ENCODE measurements at regions not wholly inside any gene's neighbourhood (a gene's known extent, or its start where the extent isn't known, plus 50 kb on each side); places are given as distances from the start of the nearest gene placed in this dataset.

DNA sequence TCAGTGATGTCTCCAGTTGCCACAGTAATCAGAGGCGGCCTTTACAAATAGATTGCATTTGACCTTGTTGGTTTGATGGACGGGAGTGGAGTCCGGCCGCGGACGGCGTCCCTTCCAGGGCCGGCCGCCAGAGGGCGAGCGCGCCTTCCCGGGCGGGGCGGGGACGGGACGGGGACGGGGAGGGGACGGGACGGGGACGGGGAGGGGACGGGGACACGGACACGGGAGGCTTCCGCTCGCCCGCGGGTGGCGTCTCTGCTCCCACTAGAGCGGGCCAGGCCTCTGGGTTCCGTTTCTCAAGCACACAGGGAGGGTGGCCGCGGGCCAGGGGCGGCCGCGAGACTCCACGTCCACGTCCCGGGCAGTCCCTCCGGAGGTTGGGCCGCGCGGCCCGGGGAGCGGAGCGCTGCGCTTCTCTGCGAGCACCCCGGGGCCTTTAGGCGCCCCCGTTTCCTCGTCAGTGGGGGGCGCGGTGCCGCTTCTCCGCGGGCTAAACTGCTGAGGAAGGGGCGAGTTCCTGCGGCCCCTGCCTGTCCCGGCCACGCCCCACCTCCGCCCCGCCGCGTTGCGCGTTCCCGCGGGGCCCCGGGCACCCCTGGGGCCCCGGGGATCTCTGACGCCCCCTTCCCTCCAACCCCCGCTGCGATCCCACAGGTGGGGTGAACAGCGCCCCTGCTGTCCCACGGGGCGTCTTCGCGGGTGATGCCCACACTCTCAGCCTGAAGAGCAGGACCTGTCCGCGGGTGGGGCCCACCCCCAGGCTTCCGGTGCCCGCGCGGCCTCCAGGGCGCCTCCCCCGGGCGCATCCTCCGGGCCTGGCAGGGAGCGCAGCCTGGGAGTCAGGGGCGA, 84.2 kb upstream of the MKI67 start:
- Mint-ChIP-seq H3K4me1 (ENCODE audit: unreplicated experiment) (peaks cover 13% of the 10 kb centered on the region), H3K9me3 (no peaks in the 10 kb centered on the region), H3K27ac (no peak overlapping the region), H3K36me3 (no peaks in the 10 kb centered on the region), H3K27me3 (peaks cover 44% of the 10 kb centered on the region), H3K4me3 (peak overlapping the region; percentile 61)
- TF ChIP-seq, protein P1, sequence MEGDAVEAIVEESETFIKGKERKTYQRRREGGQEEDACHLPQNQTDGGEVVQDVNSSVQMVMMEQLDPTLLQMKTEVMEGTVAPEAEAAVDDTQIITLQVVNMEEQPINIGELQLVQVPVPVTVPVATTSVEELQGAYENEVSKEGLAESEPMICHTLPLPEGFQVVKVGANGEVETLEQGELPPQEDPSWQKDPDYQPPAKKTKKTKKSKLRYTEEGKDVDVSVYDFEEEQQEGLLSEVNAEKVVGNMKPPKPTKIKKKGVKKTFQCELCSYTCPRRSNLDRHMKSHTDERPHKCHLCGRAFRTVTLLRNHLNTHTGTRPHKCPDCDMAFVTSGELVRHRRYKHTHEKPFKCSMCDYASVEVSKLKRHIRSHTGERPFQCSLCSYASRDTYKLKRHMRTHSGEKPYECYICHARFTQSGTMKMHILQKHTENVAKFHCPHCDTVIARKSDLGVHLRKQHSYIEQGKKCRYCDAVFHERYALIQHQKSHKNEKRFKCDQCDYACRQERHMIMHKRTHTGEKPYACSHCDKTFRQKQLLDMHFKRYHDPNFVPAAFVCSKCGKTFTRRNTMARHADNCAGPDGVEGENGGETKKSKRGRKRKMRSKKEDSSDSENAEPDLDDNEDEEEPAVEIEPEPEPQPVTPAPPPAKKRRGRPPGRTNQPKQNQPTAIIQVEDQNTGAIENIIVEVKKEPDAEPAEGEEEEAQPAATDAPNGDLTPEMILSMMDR (conservative IDR thresholded peaks at IDR 0.05): peak; percentile 88
- peak; percentile 81 for DNase-seq (ENCODE audit: extremely low spot score, unreplicated experiment)

DNA sequence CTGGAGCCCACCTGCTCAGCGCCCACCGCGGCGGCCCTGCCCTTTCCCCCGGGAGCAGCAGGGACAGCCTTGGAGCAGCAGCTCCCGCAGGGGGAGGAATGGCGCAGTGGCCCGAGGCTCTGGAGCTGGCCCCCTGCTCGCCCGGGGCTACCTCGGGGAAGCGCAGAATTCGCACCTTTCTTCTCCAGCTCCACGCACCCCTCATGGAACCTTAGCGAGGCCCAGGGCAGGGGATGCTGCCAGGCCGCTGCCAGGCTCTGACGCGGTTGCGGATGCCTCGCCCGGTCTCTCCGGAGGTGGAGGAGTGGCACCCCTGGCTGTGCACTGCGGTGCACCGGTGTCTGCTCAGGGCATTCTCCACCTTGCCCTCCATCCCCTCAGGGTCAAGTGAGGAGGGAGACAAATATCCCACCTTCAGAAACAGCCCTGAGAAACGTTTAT, 84.9 kb upstream of the MKI67 start:
- Mint-ChIP-seq H3K36me3 (no peaks in the 10 kb centered on the region), H3K27ac (no peak overlapping the region), H3K4me3 (peak overlapping the region; percentile 85), H3K27me3 (peaks cover 47% of the 10 kb centered on the region), H3K9me3 (no peaks in the 10 kb centered on the region), H3K4me1 (ENCODE audit: unreplicated experiment) (peaks cover 16% of the 10 kb centered on the region)
- no peak for DNase-seq (ENCODE audit: extremely low spot score, unreplicated experiment)
- TF ChIP-seq, protein P1 (conservative IDR thresholded peaks at IDR 0.05): no peak

DNA sequence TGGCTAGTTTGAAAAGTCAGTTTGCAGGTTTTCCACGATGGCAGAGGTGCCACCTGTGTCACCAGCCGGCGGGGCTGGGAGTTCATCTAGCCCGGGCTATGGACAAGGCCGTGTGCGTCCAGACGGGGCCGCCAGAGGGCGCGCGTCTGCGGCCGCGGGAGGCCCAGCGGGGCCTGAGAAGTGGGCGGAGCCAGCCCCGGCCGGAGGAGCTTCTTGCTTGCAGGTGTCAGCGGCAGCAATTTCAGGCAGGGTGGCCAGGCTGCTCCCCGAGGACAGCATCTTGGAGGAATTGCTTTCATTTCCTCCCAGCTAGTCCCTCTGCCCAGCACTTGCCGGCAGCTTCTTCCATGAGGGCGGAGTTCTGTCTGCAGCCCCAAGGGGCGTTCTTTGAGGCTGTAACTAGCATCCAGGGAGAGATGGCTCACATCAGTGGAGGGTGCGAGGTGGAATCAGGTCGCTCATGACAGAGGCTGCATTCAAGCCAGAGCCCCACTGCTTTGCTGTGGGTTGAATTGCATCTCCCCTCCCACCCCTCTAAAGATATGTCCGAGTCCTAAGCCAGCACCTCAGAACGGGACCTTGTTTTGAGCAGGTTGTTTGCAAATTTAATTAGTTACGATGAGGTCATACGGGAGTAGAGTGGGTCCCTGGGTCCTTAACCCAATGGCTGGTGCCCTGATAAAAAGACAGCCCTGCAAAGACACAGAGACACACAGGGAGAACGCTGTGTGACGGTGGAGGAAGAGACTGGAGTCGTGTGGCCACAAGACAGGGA, 85.9 kb upstream of the MKI67 start:
- Mint-ChIP-seq H3K27ac (no peak overlapping the region), H3K9me3 (no peaks in the 10 kb centered on the region), H3K36me3 (no peaks in the 10 kb centered on the region), H3K27me3 (peaks cover 47% of the 10 kb centered on the region), H3K4me1 (ENCODE audit: unreplicated experiment) (peaks cover 16% of the 10 kb centered on the region), H3K4me3 (peak overlapping the region; percentile 85)
- DNase-seq (ENCODE audit: extremely low spot score, unreplicated experiment): peak; percentile 88
- TF ChIP-seq, protein P1 (conservative IDR thresholded peaks at IDR 0.05): peak; percentile 99

DNA sequence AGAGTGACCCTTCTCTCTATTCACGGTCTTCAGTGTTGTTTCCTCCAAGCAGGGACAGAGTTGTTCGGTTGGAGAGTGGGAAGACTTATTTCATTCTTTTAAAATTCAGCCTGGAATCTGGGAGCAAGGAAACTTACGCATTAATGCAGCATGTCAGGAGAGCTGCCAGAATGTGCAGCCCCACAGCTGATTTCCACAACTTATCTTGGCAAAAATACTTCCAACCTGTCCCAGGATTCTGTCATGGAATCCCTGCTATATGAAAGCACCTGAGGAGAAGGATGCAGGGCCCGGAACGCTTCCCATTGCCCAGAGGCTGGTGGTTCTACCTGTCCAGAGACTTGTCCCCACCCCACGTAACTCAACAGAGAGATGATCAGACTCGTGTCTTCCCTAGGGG, 86.9 kb upstream of the MKI67 start:
- Mint-ChIP-seq H3K9me3 (no peaks in the 10 kb centered on the region), H3K36me3 (no peaks in the 10 kb centered on the region), H3K4me1 (ENCODE audit: unreplicated experiment) (peaks cover 16% of the 10 kb centered on the region), H3K4me3 (no peak overlapping the region), H3K27ac (no peak overlapping the region), H3K27me3 (peaks cover 50% of the 10 kb centered on the region)
- no peak for DNase-seq (ENCODE audit: extremely low spot score, unreplicated experiment)
- TF ChIP-seq, protein P1 (conservative IDR thresholded peaks at IDR 0.05): no peak

DNA sequence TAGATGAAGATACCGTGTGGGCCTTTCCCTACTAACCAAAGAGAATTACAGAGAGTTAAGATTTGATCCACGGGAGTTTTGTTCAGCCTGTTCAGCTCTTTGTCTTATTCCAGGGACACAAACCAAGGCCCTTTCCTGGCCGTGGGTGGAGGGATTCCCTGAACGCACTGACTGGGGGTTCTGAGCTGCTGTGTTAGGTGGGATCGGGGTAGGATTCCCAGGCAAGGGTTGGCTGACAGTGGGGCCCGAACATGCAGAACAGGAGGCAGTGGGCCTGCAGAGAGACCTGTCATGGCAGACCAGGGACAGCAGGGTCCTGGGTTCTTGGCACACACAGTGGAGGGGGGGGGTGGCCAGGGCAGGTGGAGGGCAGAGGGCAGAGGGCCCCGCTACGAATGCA, 89.5 kb upstream of the MKI67 start:
- H3K27ac Mint-ChIP-seq: no peak overlapping the region
- H3K9me3 Mint-ChIP-seq: no peaks in the 10 kb centered on the region
- H3K4me3 Mint-ChIP-seq: no peak overlapping the region
- TF ChIP-seq, protein P1 (conservative IDR thresholded peaks at IDR 0.05): no peak
- DNase-seq (ENCODE audit: extremely low spot score, unreplicated experiment): no peak
- H3K4me1 Mint-ChIP-seq (ENCODE audit: unreplicated experiment): peaks cover 11% of the 10 kb centered on the region
- H3K36me3 Mint-ChIP-seq: no peaks in the 10 kb centered on the region
- peaks cover 46% of the 10 kb centered on the region for H3K27me3 Mint-ChIP-seq

All from type B pancreatic cell (in vitro differentiated cells).